ENCODE measurements at regions not wholly inside any gene's neighbourhood (a gene's known extent, or its start where the extent isn't known, plus 50 kb on each side); places are given as distances from the start of the nearest gene placed in this dataset.
A peak's percentile ranks its signal among the peaks of the same experiment; 100 is the strongest.
"Not testable (repeated sequence)": the region's sequence is repeated elsewhere in the genome, so short reads cannot be mapped to it uniquely, and the experiment has no call there.

GRCh38 chr13:48851707-48852106 is 124.0 kb upstream of the FNDC3A start:
- no peak for DNase-seq

DNA sequence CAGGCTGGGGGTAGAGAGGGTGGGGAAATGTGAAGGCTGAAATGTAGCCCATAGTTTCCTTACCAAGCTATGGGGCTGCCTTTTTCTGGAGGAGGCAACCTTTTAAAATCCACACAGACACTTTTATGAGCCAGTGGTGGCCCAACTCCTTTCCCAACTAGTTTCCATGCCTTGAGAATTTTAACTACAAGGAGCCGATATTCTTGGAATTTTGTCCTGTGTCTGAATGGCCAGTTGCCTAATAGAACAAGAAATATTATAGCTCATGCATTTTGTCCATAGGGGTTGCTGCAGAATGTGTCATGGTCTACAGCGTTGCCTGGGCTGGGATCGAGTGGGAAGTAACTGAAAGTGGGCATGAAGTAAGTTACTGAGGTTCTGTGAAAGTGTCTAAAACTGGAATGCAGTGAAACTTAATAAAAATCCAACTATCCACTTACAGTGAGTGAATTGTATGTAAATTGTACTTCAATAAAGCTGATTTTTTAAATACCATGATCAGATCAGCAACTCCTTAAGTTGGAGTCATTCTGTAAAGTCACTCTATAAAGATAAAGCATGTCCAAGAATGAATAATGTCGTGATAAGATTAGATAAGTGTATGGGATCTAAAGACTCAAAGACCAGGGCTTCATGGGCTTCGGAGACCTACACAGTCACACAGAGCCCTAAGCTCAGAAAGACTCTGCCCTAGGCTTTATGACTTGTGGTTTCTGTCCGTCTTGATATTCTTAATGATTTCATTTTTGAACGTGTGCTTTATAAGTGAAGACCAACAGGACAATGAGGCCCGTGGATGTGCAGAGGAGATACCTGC is 122.6 kb upstream of the FNDC3A start:
- DNase-seq = peak; percentile 34

DNA sequence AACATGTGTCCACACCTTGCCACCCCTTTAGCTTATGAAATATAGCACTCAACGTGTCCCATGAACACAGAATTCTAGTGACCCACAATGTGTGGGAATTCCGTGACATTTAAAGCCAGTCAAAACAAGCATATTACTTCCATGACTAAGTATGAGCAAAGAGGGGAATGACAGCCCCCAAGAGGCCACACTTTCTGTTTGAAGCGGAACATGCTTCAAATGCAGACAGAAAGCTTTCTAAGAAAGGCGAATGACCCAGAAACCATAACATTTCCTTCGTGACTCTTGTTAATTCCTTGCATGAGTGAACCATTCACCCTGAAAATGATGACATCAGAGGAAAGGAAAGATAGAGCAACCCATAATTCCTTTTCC is 122.0 kb upstream of the FNDC3A start:
- peak; percentile 40 for DNase-seq

DNA sequence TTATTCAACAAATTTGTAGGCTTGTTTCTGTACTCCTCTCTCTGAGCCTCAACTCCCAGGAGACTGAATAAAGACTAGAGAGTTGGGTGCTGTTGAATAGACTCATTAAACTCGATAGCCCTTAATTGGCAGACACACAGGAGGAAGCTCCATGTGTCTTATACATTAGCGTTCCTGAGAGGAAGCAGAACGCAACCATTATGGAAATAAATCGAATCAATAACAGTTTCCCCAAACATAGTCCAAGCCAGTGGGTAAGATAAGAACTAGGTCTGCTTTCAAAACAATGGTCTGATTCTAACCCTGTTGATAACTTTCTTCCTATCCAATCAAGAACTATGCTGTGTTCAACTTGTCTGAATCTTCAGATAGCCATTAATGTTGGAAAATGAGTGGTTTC is 118.1 kb upstream of the FNDC3A start:
- no peak for DNase-seq

DNA sequence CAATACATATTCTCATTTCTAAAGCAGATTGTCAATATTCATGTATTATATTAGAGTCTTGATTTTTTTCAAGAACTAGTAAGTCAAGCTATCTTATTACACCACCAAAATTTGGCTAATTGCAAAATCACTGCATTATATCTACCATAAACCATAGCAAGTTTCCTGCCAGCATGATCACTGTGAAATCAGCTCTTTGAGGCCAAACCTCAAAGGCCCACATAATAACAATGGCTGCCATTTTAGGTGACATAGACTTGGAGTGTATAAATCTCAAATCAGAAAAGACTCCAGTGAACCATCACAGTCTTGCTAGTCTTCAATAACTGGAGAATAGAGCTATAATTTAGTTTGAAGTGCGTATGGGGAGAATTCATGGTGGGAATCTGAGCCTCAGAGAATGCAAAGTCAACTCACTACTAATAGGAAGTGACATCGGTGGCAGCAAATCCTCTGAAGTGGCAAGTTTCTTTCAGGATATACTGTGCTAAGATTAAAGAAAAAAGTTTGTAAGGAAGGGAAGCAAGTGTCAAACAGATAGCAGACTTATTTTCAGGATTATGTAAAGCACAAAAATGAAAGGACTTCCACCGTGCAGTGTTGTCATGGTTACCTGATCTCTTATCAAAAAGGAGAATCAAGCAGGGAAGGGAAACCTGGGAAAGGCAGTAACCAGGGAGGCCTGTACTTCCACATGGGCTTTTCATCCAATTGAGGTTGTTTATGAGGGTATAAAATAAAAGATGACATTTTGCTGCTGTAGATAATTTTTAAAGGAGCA is 117.4 kb upstream of the FNDC3A start:
- no peak for DNase-seq

DNA sequence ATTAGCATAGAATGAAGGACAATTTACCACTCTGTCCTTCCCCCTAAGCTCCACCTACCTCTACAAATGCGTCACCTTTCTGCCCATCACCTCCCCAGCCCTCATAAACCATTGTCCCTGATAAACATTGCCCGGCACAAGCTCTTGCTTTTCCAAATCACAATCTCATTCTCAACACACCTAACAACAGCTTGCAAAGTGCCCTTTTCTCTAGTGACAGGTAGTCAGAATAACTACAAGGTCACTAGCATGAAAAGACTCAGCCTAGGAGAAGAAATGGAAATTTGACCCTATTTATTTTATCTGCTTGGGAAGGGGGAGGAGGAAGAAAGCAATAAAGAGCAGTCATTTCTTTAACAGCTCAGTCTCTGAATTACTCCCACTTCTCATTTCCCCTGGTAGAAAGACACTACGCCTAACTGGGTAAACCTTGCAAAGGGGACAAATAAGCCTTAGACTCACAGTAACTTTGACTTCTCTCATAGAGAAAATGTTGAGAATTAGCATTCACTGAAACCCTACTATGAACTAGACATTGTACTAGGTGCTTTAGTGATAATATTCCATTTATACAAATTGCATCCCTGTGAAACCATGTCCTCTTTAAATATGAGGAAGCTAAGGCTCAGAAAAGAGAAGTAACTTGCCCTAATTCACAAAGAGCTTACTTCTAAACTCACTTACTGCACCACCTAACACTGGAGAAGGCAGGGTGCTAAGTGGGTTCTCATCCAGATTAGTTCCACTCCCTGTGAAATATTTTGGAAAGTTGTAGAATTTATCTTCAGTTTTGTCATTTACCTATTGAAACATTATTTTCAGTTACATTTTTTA is 116.2 kb upstream of the FNDC3A start:
- no peak for DNase-seq

GRCh38 chr13:48860364-48860763 is 115.3 kb upstream of the FNDC3A start:
- no peak for DNase-seq

DNA sequence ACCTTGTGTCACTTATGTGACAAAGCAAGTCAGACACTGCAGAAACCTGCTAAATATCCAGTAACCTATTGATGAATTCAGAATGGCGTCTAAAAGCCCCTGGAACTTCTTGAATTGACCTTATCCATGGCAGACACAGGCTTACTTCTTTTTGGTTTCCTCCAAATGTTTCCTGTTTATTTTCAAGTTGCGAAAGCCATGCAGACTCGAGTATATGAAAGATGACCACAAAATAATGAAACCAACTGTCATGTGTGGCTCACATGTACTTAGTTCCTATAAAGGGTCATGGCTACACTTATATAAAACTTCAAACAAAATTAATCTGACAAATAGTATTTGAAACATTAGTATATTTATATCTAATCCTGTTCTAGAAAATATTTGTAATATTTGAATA is 113.1 kb upstream of the FNDC3A start:
- DNase-seq = no peak

- no peak for DNase-seq
Measured at GRCh38 chr13:48864100-48864499, 111.6 kb upstream of the FNDC3A start.

GRCh38 chr13:48866249-48866648 is 109.5 kb upstream of the FNDC3A start:
- DNase-seq = no peak

- no peak for DNase-seq
Measured at GRCh38 chr13:48873081-48873480, 102.6 kb upstream of the FNDC3A start.

GRCh38 chr13:48873587-48873986 is 102.1 kb upstream of the FNDC3A start:
- no peak for DNase-seq

DNA sequence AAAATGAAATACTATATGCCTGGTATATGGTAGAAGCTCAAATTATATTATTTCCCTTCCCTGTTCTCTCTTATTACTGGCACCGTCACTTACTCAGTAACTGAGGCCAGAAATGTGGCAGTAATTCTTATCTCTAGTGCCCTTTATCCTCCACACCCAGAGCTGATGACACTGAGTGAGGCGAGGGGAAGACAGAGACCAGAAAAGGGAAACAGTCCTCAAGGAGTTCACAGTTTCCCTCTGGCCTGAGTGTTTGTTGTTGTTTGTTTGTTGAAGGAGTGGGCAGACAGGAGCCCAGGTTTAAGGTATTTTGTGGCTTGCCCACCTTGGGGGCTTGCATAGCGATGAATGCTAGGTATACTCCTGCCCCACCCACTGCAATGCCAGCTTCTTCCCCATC is 101.5 kb upstream of the FNDC3A start:
- no peak for DNase-seq

- no peak for DNase-seq
Measured at GRCh38 chr13:48875047-48875446, 100.7 kb upstream of the FNDC3A start.

DNA sequence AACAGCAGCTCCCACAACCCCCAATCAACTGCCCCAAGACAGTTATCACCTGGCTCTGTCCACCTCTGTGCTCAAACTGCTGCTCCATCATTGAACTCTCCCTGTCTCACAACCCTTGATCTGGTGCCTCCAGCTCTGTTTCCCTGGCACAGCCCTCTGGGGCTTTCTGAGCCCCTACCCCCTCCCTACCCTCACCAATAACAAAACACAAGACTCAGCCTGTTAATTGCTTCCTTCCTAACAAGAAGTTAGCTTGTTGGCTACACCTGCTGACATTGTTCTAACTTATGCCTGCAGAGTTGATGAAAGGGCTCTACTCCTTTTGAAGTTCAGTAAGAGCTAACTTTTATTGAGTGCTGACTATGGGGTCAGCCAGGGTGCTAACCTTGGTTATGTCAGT is 99.4 kb upstream of the FNDC3A start:
- no peak for DNase-seq

GRCh38 chr13:48879432-48879831 is 96.3 kb upstream of the FNDC3A start:
- no peak for DNase-seq

- peak; percentile 29 for DNase-seq
Measured at GRCh38 chr13:48879854-48880253, 95.9 kb upstream of the FNDC3A start.

DNA sequence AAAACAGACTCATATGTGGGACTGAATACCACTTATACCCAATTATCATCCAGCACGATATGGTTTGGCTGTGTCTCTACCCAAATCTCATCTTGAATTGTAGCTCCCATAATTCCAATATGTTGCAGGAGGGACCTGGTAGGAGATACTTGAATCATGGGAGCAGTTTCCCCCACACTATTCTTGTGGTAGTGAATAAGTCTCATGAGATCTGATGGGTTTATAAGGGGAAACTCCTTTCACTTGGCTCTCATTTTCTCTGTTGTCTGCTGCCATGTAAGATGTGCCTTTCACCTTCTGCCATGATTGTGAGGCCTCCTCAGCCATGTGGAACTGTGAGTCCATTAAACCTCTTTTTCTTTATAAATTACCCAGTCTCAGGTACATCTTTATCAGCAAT is 91.9 kb upstream of the FNDC3A start:
- DNase-seq = not testable (repeated sequence)

DNA sequence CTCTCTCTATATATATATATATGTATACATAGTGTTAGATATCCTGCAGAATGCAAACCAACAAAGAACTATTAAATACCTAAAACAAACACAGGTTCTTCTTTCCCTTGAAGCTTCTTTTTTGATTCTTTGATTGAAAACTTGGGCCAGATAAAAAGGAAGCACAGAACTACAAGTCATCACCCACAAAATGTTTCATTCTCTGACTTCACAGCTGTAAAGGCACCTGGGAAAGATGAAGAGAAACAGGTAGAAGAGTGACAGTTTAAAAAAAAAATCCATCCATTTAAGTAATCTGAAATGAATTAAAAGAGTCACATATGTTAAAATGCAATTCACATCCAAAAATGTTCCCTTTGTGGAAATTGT is 90.7 kb upstream of the FNDC3A start:
- no peak for DNase-seq

GRCh38 chr13:48888613-48889012 is 87.1 kb upstream of the FNDC3A start:
- DNase-seq = no peak

DNA sequence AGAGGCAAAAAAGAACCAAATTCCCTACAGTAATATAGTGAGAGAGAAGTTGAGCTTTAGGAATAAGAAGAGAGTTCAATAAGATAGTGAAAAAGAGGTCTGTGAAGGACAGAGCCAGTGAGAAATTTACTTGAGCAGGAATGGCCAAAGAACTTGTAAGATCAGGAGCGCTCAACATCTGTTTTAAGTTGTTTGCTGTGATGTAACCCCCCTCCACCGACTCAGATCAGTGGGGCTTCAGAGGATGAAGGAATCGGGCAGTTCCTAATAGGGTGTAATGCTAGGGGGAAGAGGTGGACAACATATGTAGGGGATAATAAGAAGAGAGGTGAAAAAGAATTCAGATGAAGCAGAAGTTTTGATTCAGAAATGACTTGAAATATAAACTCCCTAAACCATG is 85.3 kb upstream of the FNDC3A start:
- no peak for DNase-seq

GRCh38 chr13:48891586-48891985 is 84.1 kb upstream of the FNDC3A start:
- DNase-seq = no peak

- no peak for DNase-seq
Measured at GRCh38 chr13:48892053-48892687, 83.5 kb upstream of the FNDC3A start.

Data from stimulated activated CD8-positive, alpha-beta memory T cell treated with anti-CD3 and anti-CD28 coated beads, Interleukin-4, amount 100 ng/mL, for 48 hours (primary cell).